ENCODE measurements at regions not wholly inside any gene's neighbourhood (a gene's known extent, or its start where the extent isn't known, plus 50 kb on each side); places are given as distances from the start of the nearest gene placed in this dataset.

DNA sequence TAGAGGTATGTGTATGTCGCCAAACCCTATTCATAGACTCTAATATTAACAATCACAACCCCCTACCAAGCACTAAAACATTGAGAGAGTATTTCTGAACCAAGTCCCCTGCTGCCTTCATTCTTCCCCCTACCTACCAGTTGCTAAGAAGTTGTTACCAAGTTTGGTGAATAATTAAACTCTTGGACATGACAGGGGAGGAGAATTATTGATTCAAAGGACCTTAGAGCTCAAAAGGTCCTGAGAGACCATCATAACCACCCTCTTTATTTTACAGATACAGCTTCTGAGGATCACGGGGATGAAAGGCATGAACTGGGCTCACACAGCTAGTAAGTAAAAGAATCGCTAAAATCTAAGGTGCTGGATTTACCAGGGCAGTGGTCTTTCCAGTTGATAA lies 204.1 kb downstream of the PIK3C3 start:
- intact Hi-C loops (cut with micrococcal nuclease; ENCODE audit: unreplicated experiment): no loop called here
- Mint-ChIP-seq H3K9me3 (ENCODE audit: unreplicated experiment) (no peaks in the 10 kb centered on the region), H3K36me3 (ENCODE audit: insufficient read depth, unreplicated experiment) (no peaks in the 10 kb centered on the region), H3K4me1 (ENCODE audit: low read depth, unreplicated experiment) (peaks cover 4% of the 10 kb centered on the region), H3K27me3 (ENCODE audit: insufficient read depth, unreplicated experiment) (no peaks in the 10 kb centered on the region), H3K27ac (ENCODE audit: unreplicated experiment) (no peak overlapping the region), H3K4me3 (ENCODE audit: unreplicated experiment) (no peak overlapping the region)
- Histone ChIP-seq H3K27me3 (replicated peaks; ENCODE audit: control insufficient read depth, insufficient read depth, low read length) (no peaks in the 10 kb centered on the region), H3K4me1 (no peaks in the 10 kb centered on the region), H3K36me3 (ENCODE audit: control insufficient read depth, insufficient read depth, low read length) (no peaks in the 10 kb centered on the region), H3K4me3 (ENCODE audit: low read depth, low read length) (no peak overlapping the region), H3K9me3 (no peaks in the 10 kb centered on the region)
- POLR2A ChIA-PET: no interaction called here
- BruUV-seq (replicated peaks): no TSS peak
- DNase-seq: no peak
- TF ChIP-seq, protein P1, sequence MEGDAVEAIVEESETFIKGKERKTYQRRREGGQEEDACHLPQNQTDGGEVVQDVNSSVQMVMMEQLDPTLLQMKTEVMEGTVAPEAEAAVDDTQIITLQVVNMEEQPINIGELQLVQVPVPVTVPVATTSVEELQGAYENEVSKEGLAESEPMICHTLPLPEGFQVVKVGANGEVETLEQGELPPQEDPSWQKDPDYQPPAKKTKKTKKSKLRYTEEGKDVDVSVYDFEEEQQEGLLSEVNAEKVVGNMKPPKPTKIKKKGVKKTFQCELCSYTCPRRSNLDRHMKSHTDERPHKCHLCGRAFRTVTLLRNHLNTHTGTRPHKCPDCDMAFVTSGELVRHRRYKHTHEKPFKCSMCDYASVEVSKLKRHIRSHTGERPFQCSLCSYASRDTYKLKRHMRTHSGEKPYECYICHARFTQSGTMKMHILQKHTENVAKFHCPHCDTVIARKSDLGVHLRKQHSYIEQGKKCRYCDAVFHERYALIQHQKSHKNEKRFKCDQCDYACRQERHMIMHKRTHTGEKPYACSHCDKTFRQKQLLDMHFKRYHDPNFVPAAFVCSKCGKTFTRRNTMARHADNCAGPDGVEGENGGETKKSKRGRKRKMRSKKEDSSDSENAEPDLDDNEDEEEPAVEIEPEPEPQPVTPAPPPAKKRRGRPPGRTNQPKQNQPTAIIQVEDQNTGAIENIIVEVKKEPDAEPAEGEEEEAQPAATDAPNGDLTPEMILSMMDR (IDR thresholded peaks at IDR 0.05; ENCODE audit: insufficient read depth in 1 of 2, low read depth in 1 of 2, low read length in 1 of 2, severe bottlenecking in 1 of 2, unreplicated experiment in 1 of 2): no peak
- CTCF ChIA-PET: no interaction called here

DNA sequence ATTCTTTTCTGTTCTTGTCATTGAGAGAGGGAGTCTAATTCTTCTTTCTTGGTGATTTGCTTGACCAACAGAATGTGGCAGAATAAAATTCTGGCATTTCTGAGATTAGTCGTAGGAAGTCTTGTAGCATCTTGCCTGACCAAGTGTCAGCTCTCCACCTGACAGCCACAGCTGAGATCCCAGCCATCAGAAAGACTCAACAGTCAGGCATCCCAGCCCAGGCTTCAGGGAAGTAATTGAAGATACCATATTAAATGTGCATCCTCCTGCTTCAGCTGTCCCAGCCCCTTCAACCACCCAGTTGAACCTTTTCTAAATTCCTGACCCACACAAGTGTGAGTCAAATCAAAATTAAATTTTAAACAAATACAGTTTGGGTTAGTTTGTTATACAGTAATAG lies 208.3 kb downstream of the PIK3C3 start:
- TF ChIP-seq, protein P1 (IDR thresholded peaks at IDR 0.05; ENCODE audit: insufficient read depth in 1 of 2, low read depth in 1 of 2, low read length in 1 of 2, severe bottlenecking in 1 of 2, unreplicated experiment in 1 of 2): no peak
- no peaks in the 10 kb centered on the region for H3K36me3 Mint-ChIP-seq (ENCODE audit: insufficient read depth, unreplicated experiment)
- no peaks in the 10 kb centered on the region for H3K36me3 ChIP-seq (ENCODE audit: control insufficient read depth, insufficient read depth, low read length)
- H3K27me3 ChIP-seq (replicated peaks; ENCODE audit: control insufficient read depth, insufficient read depth, low read length): no peaks in the 10 kb centered on the region
- H3K27me3 Mint-ChIP-seq (ENCODE audit: insufficient read depth, unreplicated experiment): no peaks in the 10 kb centered on the region
- no TSS peak for BruUV-seq (replicated peaks)
- H3K9me3 Mint-ChIP-seq (ENCODE audit: unreplicated experiment): no peaks in the 10 kb centered on the region
- no peak overlapping the region for H3K27ac Mint-ChIP-seq (ENCODE audit: unreplicated experiment)
- no peak overlapping the region for H3K4me3 ChIP-seq (ENCODE audit: low read depth, low read length)
- no peaks in the 10 kb centered on the region for H3K9me3 ChIP-seq
- POLR2A ChIA-PET: no interaction called here
- intact Hi-C loops (cut with micrococcal nuclease; ENCODE audit: unreplicated experiment): no loop called here
- H3K4me1 Mint-ChIP-seq (ENCODE audit: low read depth, unreplicated experiment): no peaks in the 10 kb centered on the region
- no peak overlapping the region for H3K4me3 Mint-ChIP-seq (ENCODE audit: unreplicated experiment)
- H3K4me1 ChIP-seq: peaks cover 3% of the 10 kb centered on the region; the same call in 1 of the 2 replicates
- CTCF ChIA-PET: no interaction called here
- no peak for DNase-seq

DNA sequence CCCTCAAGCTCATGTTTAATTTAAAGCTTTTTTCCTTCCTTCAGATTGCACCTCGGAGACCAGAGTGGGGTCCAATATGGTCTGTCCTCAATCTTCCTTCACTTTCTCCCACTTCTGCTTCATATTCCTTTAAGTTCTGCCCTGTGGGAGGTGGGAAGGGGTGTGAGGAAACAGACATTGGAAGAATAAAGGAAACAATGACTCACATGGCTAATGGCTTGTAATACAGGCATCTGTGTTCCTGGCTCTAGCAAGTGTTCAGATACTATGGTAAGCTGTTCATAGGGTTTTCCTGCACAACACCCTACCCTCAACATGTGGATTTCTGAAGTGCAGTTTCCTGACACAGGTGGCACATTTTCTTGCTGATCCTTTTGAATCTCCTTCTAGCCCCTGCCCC lies 209.5 kb downstream of the PIK3C3 start:
- no peak for DNase-seq
- Mint-ChIP-seq H3K27ac (ENCODE audit: unreplicated experiment) (no peak overlapping the region), H3K4me3 (ENCODE audit: unreplicated experiment) (no peak overlapping the region), H3K4me1 (ENCODE audit: low read depth, unreplicated experiment) (peaks cover 9% of the 10 kb centered on the region), H3K9me3 (ENCODE audit: unreplicated experiment) (no peaks in the 10 kb centered on the region), H3K36me3 (ENCODE audit: insufficient read depth, unreplicated experiment) (no peaks in the 10 kb centered on the region), H3K27me3 (ENCODE audit: insufficient read depth, unreplicated experiment) (no peaks in the 10 kb centered on the region)
- POLR2A ChIA-PET: no interaction called here
- BruUV-seq (replicated peaks): no TSS peak
- Histone ChIP-seq H3K27me3 (replicated peaks; ENCODE audit: control insufficient read depth, insufficient read depth, low read length) (no peaks in the 10 kb centered on the region), H3K4me3 (ENCODE audit: low read depth, low read length) (no peak overlapping the region), H3K4me1 (peaks cover 7% of the 10 kb centered on the region; the same call in 1 of the 2 replicates), H3K36me3 (ENCODE audit: control insufficient read depth, insufficient read depth, low read length) (no peaks in the 10 kb centered on the region), H3K9me3 (no peaks in the 10 kb centered on the region)
- CTCF ChIA-PET: no interaction called here
- TF ChIP-seq, protein P1 (IDR thresholded peaks at IDR 0.05; ENCODE audit: insufficient read depth in 1 of 2, low read depth in 1 of 2, low read length in 1 of 2, severe bottlenecking in 1 of 2, unreplicated experiment in 1 of 2): no peak
- intact Hi-C loops (cut with micrococcal nuclease; ENCODE audit: unreplicated experiment): no loop called here
